HG03571 (cell line): ENCODE measurements at regions not wholly inside any gene's neighbourhood (a gene's known extent, or its start where the extent isn't known, plus 50 kb on each side); places are given as distances from the start of the nearest gene placed in this dataset.

Experiments used
- ATAC-seq: cut with Tn5 transposase; IDR thresholded peaks from one replicate; pipeline ENCODE4 v1.9.1; 2021; ENCODE audit not compliant: unreplicated experiment

GRCh38 chr22:22151308-22151707, 93.3 kb upstream of the VPREB1 start:
- ATAC-seq: no peak

GRCh38 chr22:22150457-22150856, 94.1 kb upstream of the VPREB1 start:
- no peak for ATAC-seq

- no peak for ATAC-seq
Measured at GRCh38 chr22:22148905-22149304, 95.7 kb upstream of the VPREB1 start.

- no peak for ATAC-seq
Measured at GRCh38 chr22:22144858-22145257, 99.7 kb upstream of the VPREB1 start.

DNA sequence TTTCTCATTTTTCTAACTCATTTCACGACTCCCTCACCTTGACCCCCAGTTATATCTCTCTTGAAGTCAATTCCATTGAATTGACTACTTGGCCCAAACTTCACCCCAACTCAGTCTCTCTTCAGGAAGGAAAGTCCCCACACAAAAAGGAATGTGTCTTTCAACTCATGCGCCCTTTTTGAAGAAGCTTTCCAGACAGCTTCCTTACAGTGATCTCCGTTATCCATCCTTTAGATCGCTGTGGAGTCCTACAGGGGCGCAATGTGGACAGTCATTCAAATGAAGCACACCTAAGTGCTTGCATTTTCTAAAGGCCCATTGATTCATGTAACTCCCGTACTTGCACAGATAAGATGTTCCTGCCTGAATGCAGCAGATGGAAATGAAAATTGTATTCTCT, 101.1 kb upstream of the VPREB1 start:
- ATAC-seq: no peak

DNA sequence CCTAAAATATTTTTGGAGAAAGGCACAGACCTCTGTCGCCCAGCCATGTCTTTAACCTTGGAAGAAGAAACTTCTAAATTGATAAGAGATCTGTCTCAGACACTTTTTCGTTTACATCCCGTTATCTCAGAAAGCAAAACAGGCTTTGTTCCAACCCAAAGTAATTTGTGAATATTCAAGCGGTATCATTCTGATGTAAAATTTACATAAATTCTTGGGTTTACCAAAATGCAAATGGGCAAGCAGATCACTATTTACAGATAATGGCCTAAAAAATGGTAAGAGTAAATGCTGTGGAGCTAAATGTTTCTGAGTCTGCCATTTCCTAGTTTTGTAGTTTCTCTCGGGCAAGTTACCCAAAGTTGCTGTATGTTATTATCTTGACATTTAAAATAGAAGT, 101.9 kb upstream of the VPREB1 start:
- ATAC-seq: no peak

- ATAC-seq: no peak
Measured at GRCh38 chr22:22141771-22142591, 102.6 kb upstream of the VPREB1 start.

DNA sequence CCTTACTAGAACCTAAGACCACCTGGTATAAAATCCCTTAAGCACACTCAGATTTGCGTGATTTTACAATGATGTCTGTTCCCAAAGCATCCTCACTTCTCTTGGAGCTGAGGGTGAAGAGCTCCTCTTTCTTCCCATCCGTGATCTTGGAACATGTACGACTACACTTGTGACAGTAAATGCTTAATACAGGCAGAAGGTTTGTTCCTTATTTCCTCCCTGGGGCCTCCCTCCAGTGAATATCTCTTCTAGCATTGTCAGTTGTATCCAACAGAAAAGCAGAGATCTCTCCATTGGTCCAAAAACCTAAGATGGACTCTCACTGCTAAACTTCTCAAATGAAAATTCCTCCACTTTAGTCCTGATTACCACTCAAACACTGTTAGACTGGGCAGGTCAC, 103.6 kb upstream of the VPREB1 start:
- no peak for ATAC-seq

DNA sequence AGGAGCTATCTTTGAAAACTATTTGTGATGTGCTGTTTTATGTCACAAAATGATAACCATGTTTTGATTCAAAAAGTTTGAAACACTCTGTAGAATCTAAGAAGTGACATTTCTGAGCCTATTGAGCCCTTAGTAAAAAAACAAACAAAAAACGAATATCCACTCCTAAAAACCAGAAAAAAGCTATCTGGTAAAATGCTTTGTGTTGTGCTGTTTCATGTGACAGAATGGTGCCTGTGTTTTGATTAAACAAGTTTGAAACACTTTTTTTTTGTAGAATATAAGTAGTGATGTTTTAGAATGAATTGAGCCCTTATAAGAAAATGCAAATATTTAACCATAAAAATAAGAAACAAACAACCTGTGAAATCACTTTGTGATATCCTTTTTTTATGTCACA, 105.2 kb upstream of the VPREB1 start:
- no peak for ATAC-seq

DNA sequence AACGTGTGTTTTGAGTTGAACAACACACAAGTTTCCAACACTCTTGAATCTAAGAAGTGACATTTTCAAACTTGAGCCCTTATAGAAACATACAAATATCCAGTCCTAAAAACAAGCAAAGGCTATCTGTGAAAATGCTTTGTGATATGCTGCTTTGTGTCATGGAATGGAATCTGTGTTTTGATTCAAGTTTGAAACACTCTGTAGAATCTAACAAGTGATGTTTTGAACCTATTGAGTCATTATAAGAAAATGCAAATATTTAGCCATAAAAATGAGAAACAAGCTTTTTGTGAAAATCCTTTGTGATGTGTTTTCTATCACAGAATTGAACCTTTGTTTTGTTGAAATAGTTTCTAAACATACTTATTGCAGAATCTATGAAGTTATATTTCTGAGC, 105.7 kb upstream of the VPREB1 start:
- no peak for ATAC-seq

- no peak for ATAC-seq
Measured at GRCh38 chr22:22137891-22138290, 106.7 kb upstream of the VPREB1 start.

GRCh38 chr22:22133910-22134309, 110.7 kb upstream of the VPREB1 start:
- ATAC-seq: no peak

- ATAC-seq: no peak
Measured at GRCh38 chr22:22130953-22131608, 113.5 kb upstream of the VPREB1 start.

GRCh38 chr22:22129387-22129786, 115.2 kb upstream of the VPREB1 start:
- no peak for ATAC-seq

- no peak for ATAC-seq
Measured at GRCh38 chr22:22128440-22128839, 116.1 kb upstream of the VPREB1 start.

DNA sequence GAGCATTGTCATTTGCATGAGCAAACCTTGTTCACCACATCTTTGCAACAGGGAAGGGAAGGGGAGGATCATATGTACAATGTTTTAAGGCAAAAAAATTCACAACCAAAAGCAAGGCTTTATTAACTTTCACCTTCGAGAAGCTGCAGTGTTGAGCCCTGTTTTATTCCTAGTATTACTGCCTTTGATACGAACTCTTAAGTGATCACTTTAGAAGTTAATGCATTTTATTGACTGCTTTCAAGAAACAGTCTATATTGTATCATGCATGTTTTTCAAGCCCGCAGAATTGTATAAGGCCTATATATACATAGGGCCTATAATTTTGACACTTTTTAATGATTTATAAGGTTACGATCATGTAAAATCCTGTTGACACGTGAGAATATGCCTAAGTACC, 117.5 kb upstream of the VPREB1 start:
- ATAC-seq: no peak

DNA sequence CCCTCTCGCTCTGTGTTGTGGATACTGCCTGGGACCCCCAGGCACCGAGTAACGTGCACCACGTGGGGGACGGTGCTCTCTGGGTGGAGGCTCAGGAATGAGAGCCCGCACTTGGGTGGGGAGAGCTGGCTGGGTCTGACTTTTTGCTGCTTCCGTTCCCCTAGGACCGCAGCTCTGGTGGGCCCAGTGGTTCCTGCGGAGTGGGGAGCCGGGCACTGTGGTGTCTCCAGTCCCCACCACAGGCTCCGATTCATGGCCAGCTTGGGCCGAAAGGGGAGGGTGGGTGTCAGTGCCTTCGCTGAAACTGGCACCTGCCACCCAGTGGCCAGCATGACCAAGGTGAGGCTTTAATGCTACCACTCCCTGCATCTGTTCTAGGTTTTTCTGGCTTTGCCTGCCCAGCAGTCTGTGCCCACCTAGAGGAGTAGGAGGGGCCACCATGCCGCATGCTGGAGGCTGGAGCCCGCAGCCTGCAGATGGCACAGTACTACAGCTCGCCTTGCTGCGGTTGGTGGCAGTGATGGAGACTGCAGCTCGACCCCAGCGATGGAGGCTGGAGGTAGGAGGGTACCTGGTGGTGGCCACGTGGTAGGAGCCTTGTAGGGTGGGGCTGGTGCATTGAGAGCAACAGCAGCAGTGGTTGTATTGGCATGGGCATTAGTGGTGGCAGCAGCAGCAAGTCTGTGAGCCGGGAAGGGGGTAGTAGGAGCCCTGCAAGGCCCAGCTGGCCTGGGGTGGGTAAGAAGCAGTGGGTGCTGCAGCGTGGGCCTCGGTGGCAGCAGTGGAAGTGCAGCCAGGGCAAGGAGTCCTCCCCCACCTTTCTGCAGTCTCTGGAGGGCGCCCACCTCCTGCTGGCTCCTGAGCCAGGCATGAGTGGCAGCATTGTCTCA, 118.8 kb upstream of the VPREB1 start:
- no peak for ATAC-seq

DNA sequence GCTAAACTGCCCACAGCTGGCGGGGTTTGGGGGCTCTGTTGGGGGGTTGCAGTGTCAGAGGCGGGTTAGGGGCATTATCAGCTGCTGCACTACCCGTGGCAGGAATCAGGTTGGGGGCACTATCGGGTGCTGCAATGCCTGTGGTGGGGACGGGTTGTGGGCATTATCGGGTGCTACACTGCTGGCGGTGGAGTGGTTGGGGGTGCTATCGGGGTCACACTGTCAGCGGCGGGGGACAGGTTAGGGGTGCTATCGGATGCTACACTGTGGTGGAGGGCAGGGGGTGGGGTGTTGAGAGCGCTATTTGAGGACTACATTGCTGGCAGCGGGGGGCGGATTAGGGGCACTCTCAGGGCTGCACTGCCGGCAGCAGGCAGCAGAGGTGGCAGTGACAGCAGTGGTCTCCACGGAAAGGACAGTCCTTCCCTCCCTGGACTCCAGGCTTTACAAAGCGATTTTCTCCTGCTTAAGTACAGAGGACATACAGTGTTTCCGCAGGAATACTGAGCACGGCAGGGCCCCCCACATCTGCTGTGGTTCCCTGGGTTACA, 119.5 kb upstream of the VPREB1 start:
- ATAC-seq: no peak

DNA sequence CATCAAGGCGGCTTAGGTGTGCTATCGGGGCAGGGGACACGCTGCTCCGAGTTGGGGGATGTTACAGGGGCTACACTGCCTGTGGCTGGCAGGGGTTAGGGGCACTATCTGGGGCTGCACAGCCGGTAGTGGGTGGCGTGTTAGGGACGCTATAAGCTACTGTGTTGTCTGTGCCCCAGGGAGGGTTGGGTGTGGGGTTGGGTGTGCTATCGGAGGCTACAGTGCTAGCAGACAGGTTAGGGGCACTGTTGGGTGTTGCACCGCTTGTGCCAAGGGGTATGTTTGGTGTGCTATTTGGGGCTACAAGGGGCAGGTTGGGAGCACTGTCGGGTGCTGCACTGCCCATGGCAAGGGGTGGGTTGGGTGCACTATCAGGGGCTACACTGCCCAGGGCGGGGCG, 120.2 kb upstream of the VPREB1 start:
- no peak for ATAC-seq

DNA sequence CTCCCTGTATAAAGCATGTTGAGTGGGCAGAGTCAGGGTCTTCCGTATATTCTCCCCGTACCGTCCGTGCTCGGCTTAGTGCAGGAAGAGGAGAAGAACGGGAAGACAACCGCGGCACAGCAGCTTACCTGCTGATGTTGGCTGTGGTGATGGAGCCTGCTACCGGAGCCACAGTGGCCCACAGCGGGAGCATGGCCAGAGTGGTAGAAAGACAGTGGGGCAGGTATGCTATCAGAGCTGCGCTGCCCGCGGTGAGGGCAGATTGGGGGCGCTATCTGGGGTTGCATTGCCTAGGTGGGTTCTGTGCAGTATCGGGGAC, 120.7 kb upstream of the VPREB1 start:
- ATAC-seq: no peak

GRCh38 chr22:22123118-22123959, 121.2 kb upstream of the VPREB1 start:
- ATAC-seq: no peak
